Mesenchymal stem cell (in vitro differentiated cells and primary cell): ENCODE measurements at regions not wholly inside any gene's neighbourhood (a gene's known extent, or its start where the extent isn't known, plus 50 kb on each side); places are given as distances from the start of the nearest gene placed in this dataset.
A peak's percentile ranks its signal among the peaks of the same experiment; 100 is the strongest.

Experiments used
- DNase-seq: peaks from one replicate; pipeline ENCODE4 v3.0.0-alpha.2; 2013
- H2AFZ ChIP-seq: one replicate; pipeline ENCODE4 v1.6.1; 2013; ENCODE audit warnings: low read depth, mild to moderate bottlenecking, control low read depth, inconsistent platforms, low read length, moderate library complexity
- H2AK5ac ChIP-seq: 2 replicates; pipeline ENCODE4 v1.6.1; 2013; ENCODE audit warnings: low read length, moderate library complexity, mild to moderate bottlenecking, inconsistent platforms; ENCODE audit not compliant: severe bottlenecking
- H2BK120ac ChIP-seq: one replicate; pipeline ENCODE4 v1.6.1; 2013; ENCODE audit warnings: low read depth, mild to moderate bottlenecking, inconsistent platforms, low read length, moderate library complexity
- H2BK12ac ChIP-seq, 2 experiments: one replicate each; pipeline ENCODE4 v1.6.1; 2013; ENCODE audit warnings: inconsistent platforms in 2 of 2, low read length in 2 of 2, mild to moderate bottlenecking in 2 of 2, moderate library complexity in 2 of 2, control low read depth in 1 of 2
- H2BK15ac ChIP-seq: one replicate; pipeline ENCODE4 v1.6.1; 2013; ENCODE audit warnings: mild to moderate bottlenecking, low read depth, inconsistent platforms; ENCODE audit not compliant: poor library complexity, severe bottlenecking
- H2BK5ac ChIP-seq: 2 replicates; pipeline ENCODE4 v1.6.1; 2013; ENCODE audit warnings: low read depth, mild to moderate bottlenecking, low read length, control low read depth, inconsistent platforms; ENCODE audit not compliant: poor library complexity, severe bottlenecking
- H3K14ac ChIP-seq, 2 experiments: one replicate each; pipeline ENCODE4 v1.6.1; 2013; ENCODE audit warnings: inconsistent platforms in 2 of 2, low read length in 2 of 2, control low read depth in 1 of 2, mild to moderate bottlenecking in 1 of 2, moderate library complexity in 1 of 2
- H3K18ac ChIP-seq, 2 experiments: one replicate each; pipeline ENCODE4 v1.6.1; 2013; ENCODE audit warnings: inconsistent platforms in 2 of 2, low read length in 2 of 2, control low read depth in 1 of 2, low read depth in 1 of 2, mild to moderate bottlenecking in 1 of 2
- H3K23ac ChIP-seq, 2 experiments: one replicate each; pipeline ENCODE4 v1.6.1; 2013; ENCODE audit warnings: inconsistent platforms in 2 of 2, low read length in 2 of 2, mild to moderate bottlenecking in 2 of 2, moderate library complexity in 2 of 2, control low read depth in 1 of 2
- H3K27ac ChIP-seq: 2 replicates; pipeline ENCODE4 v1.5.1; 2013; ENCODE audit warnings: mild to moderate bottlenecking, moderate library complexity, low read length, control low read depth, inconsistent platforms; ENCODE audit not compliant: poor library complexity, severe bottlenecking
- H3K27me3 ChIP-seq, 2 experiments: 2 replicates each; pipeline versions ENCODE4 v1.6.1 to v1.7.0; 2013; ENCODE audit warnings: low read length in 2 of 2, mild to moderate bottlenecking in 2 of 2, moderate library complexity in 2 of 2, control low read depth in 1 of 2, inconsistent platforms in 1 of 2; ENCODE audit not compliant: control insufficient read depth in 1 of 2, insufficient read depth in 1 of 2
- H3K36me3 ChIP-seq, 2 experiments: 2 replicates each; pipeline versions ENCODE4 v1.6.1 to v1.7.0; 2013; ENCODE audit warnings: low read length in 2 of 2, control low read depth in 1 of 2, inconsistent platforms in 1 of 2, low read depth in 1 of 2, mild to moderate bottlenecking in 1 of 2; ENCODE audit not compliant: insufficient read depth in 2 of 2, control insufficient read depth in 1 of 2
- H3K4ac ChIP-seq, 2 experiments: one replicate each; pipeline ENCODE4 v1.6.1; 2013; ENCODE audit warnings: inconsistent platforms in 2 of 2, low read length in 2 of 2, mild to moderate bottlenecking in 2 of 2, moderate library complexity in 2 of 2, control low read depth in 1 of 2, low read depth in 1 of 2
- H3K4me1 ChIP-seq: 2 replicates; pipeline ENCODE4 v1.6.1; 2013; ENCODE audit warnings: low read depth, low read length, control low read depth; ENCODE audit not compliant: control insufficient read depth, insufficient read depth
- H3K4me2 ChIP-seq: 2 replicates; pipeline ENCODE4 v1.6.1; 2013; ENCODE audit warnings: low read length, mild to moderate bottlenecking, inconsistent platforms; ENCODE audit not compliant: poor library complexity, severe bottlenecking
- H3K4me3 ChIP-seq, 2 experiments: 2 replicates each; pipeline versions ENCODE4 v1.5.1 to v1.7.0; 2013; ENCODE audit warnings: low read length in 2 of 2, mild to moderate bottlenecking in 2 of 2, control low read depth in 1 of 2, low read depth in 1 of 2; ENCODE audit not compliant: insufficient read depth in 1 of 2
- H3K79me1 ChIP-seq: replicated peaks from 2 replicates; pipeline ENCODE4 v1.6.1; 2013; ENCODE audit warnings: mild to moderate bottlenecking, control low read depth, low read length, inconsistent platforms; ENCODE audit not compliant: poor library complexity, severe bottlenecking
- H3K9ac ChIP-seq: 2 replicates; pipeline ENCODE4 v1.7.0; 2013; ENCODE audit warnings: mild to moderate bottlenecking, low read length, moderate library complexity
- H3K9me3 ChIP-seq: 2 replicates; pipeline ENCODE4 v1.7.0; 2013; ENCODE audit warnings: mild to moderate bottlenecking, low read length; ENCODE audit not compliant: control insufficient read depth
- H4K8ac ChIP-seq: one replicate; pipeline ENCODE4 v1.6.1; 2013; ENCODE audit warnings: inconsistent platforms, mild to moderate bottlenecking, low read length, moderate library complexity
- H4K91ac ChIP-seq: one replicate; pipeline ENCODE4 v1.6.1; 2013; ENCODE audit warnings: mild to moderate bottlenecking, low read length, inconsistent platforms
- WGBS: methylation state at CpG from one replicate; pipeline ENCODE4 v1.1.7; 2013; ENCODE audit warnings: mixed read lengths; 5-methylcytosine and 5-hydroxymethylcytosine counted together

DNA sequence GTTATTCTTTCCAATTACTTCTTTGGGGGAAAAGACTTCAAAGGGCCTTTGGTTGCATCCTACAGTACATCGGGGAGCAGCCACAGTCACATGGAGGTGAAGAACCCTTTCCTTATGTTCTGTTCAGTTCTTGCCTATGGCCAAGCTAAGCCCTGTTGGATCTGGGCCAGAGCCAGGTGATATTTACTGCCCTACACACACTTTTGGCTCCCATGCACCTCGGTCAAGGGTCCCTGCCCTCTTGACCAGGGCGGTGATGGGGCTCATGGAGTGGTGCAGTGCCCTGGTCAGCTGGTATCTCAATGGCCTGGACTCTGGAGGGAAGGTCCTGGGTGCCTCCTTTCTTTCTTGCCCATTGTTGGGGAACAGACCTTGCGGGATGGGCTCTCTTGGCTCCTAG lies 98.7 kb downstream of the VAPA start:
- H3K9me3 ChIP-seq = no peaks in the 10 kb centered on the region
- no peak overlapping the region for H3K9ac ChIP-seq
- H3K4ac ChIP-seq = peak overlapping the region in 1 of 2 experiments; percentile 76
- peak overlapping the region; percentile 50 for H2BK15ac ChIP-seq
- no peak overlapping the region for H3K4me3 ChIP-seq
- 98% methylated on average over 4 of the region's 4 CpGs for WGBS
- H3K79me1 ChIP-seq = no peaks in the 10 kb centered on the region
- no peak for DNase-seq
- peak overlapping the region; percentile 55 for H4K8ac ChIP-seq
- no peak overlapping the region for H3K23ac ChIP-seq
- no peak overlapping the region for H2AFZ ChIP-seq
- no peak overlapping the region for H2BK5ac ChIP-seq
- peaks cover 16% of the 10 kb centered on the region for H3K4me1 ChIP-seq
- peak overlapping the region; percentile 75 for H2BK12ac ChIP-seq
- H3K36me3 ChIP-seq = peaks cover 0 to 2% of the 10 kb centered on the region in 2 experiments
- no peaks in the 10 kb centered on the region for H3K27me3 ChIP-seq
- no peak overlapping the region for H3K14ac ChIP-seq
- peak overlapping the region; percentile 88 for H4K91ac ChIP-seq
- H2AK5ac ChIP-seq = no peak overlapping the region
- no peak overlapping the region for H2BK120ac ChIP-seq
- no peak overlapping the region for H3K4me2 ChIP-seq
- H3K27ac ChIP-seq = no peak overlapping the region
- H3K18ac ChIP-seq = peak overlapping the region; percentile 54 to 69

DNA sequence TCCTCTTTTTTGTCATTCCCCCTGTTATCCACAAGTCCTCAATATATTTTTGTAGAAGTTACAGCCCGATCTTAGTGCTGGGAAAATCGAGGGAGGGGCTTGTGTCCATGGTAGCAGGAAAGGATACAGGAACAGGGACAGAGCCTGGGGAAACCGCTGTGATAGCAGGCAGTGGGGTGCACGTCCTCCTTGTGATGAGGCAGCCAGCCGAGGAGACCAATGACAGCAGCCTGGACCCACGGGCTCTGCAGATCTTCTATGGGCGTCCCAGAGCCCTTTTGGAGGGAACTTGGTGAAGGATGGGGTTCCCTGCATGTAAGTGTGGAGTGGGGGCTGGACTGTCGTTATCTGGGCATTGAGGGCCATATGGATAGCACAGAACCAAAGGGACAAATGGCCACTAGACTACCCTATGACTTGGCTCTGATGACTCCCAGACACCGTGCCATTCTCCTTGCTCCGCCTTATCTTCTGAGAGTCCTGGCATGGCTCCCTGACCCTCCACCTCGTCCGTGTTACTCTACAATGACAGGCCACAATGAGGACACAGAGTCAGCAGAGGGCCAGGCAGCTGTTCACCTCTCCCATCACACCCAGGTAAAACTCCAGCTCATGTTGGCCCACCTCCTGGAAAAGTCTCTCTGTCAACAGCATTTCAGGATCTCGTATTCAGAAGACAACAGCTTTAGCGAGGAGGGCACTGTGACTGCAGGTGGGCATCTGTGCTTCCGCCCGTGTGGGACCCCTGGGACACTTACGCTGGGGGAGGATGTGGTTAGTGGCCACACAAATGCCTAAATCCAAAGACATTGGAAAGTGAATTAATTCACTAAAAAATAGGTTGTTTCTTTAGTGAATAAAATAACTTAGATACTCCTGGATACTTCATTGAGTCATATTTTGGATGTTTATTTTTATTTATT lies 100.1 kb downstream of the VAPA start:
- Histone ChIP-seq H2BK12ac (peak overlapping the region in 1 of 2 experiments; percentile 81), H3K4ac (peak overlapping the region in 1 of 2 experiments; percentile 64), H4K8ac (no peak overlapping the region), H3K9me3 (no peaks in the 10 kb centered on the region), H3K4me3 (no peak overlapping the region), H4K91ac (peak overlapping the region; percentile 56), H2BK5ac (no peak overlapping the region), H3K36me3 (peaks cover 0 to 2% of the 10 kb centered on the region in 2 experiments), H3K27ac (no peak overlapping the region), H3K18ac (peak overlapping the region; percentile 29 to 87), H3K27me3 (no peaks in the 10 kb centered on the region), H2AK5ac (peak overlapping the region; percentile 13), H3K4me1 (peaks cover 19% of the 10 kb centered on the region), H3K23ac (no peak overlapping the region), H3K9ac (no peak overlapping the region), H3K4me2 (no peak overlapping the region), H3K14ac (peak overlapping the region in 1 of 2 experiments; percentile 86), H2AFZ (no peak overlapping the region), H2BK15ac (peak overlapping the region; percentile 30), H3K79me1 (no peaks in the 10 kb centered on the region), H2BK120ac (no peak overlapping the region)
- 95% methylated on average over 16 of the region's 17 CpGs for WGBS
- no peak for DNase-seq

DNA sequence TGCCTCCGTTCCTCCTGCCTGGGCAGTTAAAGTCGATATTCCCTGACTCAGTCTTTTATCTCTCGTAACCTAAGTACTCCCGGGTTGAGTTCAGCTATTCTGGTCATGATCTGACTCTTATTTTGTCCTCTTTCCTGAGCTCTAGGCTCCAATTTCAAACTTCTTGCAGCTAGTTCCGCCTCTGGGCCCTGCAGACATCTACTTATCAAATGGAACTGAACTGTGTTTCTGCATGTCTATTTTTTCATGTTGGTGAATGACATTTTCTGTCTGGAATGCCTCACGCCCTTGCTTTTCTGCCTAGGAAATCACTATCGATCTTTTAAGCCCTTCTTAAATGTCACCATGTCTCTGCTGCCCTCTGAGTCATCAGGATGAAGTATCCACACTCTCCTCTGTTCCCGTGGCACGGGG lies 101.5 kb downstream of the VAPA start:
- Histone ChIP-seq H3K79me1 (no peaks in the 10 kb centered on the region), H4K8ac (peak overlapping the region; percentile 79), H3K27ac (peak overlapping the region; percentile 98), H2AK5ac (peak overlapping the region; percentile 81), H3K4me2 (no peak overlapping the region), H2BK12ac (peak overlapping the region; percentile 79 to 99), H3K14ac (no peak overlapping the region), H2AFZ (no peak overlapping the region), H2BK15ac (no peak overlapping the region), H4K91ac (peak overlapping the region; percentile 87), H3K4ac (peak overlapping the region; percentile 52 to 93), H3K23ac (no peak overlapping the region), H2BK5ac (peak overlapping the region; percentile 75), H2BK120ac (peak overlapping the region; percentile 15), H3K27me3 (no peaks in the 10 kb centered on the region), H3K9ac (no peak overlapping the region), H3K4me3 (no peak overlapping the region), H3K36me3 (peaks cover 0 to 2% of the 10 kb centered on the region in 2 experiments), H3K9me3 (no peaks in the 10 kb centered on the region), H3K4me1 (peaks cover 19% of the 10 kb centered on the region), H3K18ac (peak overlapping the region; percentile 76 to 90)
- WGBS = 18% methylated on average over 8 of the region's 9 CpGs
- peak; percentile 77 for DNase-seq
